Esophagus squamous epithelium (tissue), 4 donors: ENCODE measurements at regions not wholly inside any gene's neighbourhood (a gene's known extent, or its start where the extent isn't known, plus 50 kb on each side); places are given as distances from the start of the nearest gene placed in this dataset.

Experiments used
- CTCF ChIP-seq, 6 experiments: fragments of 450-650 bp in 4 of 6; fragments of 200-600 bp in 2 of 6; sonication (generic) in 2 of 6; IDR thresholded peaks; one replicate each; pipeline ENCODE4 v1.5.1; 2016 to 2019; ENCODE audit warnings: antibody characterized with exemption in 6 of 6, mild to moderate bottlenecking in 4 of 6, moderate library complexity in 4 of 6
- POLR2A ChIP-seq, 4 donors: fragments of 450-650 bp; IDR thresholded peaks; one replicate each; pipeline ENCODE4 v1.6.1; 2017; ENCODE audit warnings: antibody characterized with exemption in 4 of 4, mild to moderate bottlenecking in 4 of 4, moderate library complexity in 3 of 4

- no peak for TF ChIP-seq POLR2A (IDR thresholded peaks at IDR 0.05)
- TF ChIP-seq CTCF (IDR thresholded peaks at IDR 0.05) = no peak
Observed at GRCh38 chr14:71243697-71244096, 336.4 kb downstream of the PCNX1 start.
